A673 (cell line): ENCODE measurements at regions not wholly inside any gene's neighbourhood (a gene's known extent, or its start where the extent isn't known, plus 50 kb on each side); places are given as distances from the start of the nearest gene placed in this dataset.
"Not testable (repeated sequence)": the region's sequence is repeated elsewhere in the genome, so short reads cannot be mapped to it uniquely, and the experiment has no call there.

Source experiments
- BruUV-seq: library from RNA; stranded (reverse); fragments of 400-500 nt; replicated peaks from 2 replicates; lab custom pipeline; 2021; lab: Mats Ljungman, UMichigan
- CTCF ChIA-PET: fragments of 300-600 bp; sonication (Branson Sonifier 250); formaldehyde crosslinking; loops from one replicate; lab custom pipeline; 2022; ENCODE audit warnings: antibody characterized with exemption; lab: Charles Lee
- POLR2A ChIA-PET: fragments of 300-600 bp; sonication (Branson Sonifier 250); formaldehyde crosslinking; loops from one replicate; lab custom pipeline; 2022; ENCODE audit warnings: antibody characterized with exemption; ENCODE audit not compliant: low non-redundant PET; lab: Charles Lee
- DNase-seq: peaks from one replicate; pipeline ENCODE4 v3.0.0-alpha.2; 2015; ENCODE audit warnings: low spot score
- H3K27ac ChIP-seq: fragments of 200-600 bp; sonication (generic); 2 replicates; pipeline ENCODE4 v1.5.1; 2016; ENCODE audit warnings: mixed run types, low read depth, mild to moderate bottlenecking, mixed read lengths, antibody characterized with exemption, low read length; ENCODE audit not compliant: poor library complexity, severe bottlenecking
- H3K27me3 ChIP-seq: fragments of 200-600 bp; sonication (generic); replicated peaks from 2 replicates; pipeline ENCODE4 v1.6.1; 2017; ENCODE audit warnings: mixed run types, low read depth, mild to moderate bottlenecking, mixed read lengths, antibody characterized with exemption, low read length; ENCODE audit not compliant: insufficient read depth, poor library complexity
- H3K36me3 ChIP-seq: fragments of 200-600 bp; sonication (generic); 2 replicates; pipeline ENCODE4 v1.6.1; 2016; ENCODE audit warnings: mixed run types, mild to moderate bottlenecking, mixed read lengths, antibody characterized with exemption, low read length; ENCODE audit not compliant: insufficient read depth, poor library complexity, severe bottlenecking
- H3K4me1 ChIP-seq: fragments of 200-600 bp; sonication (generic); 2 replicates; pipeline ENCODE4 v1.6.1; 2017; ENCODE audit warnings: mixed run types, mild to moderate bottlenecking, mixed read lengths, antibody characterized with exemption, low read length; ENCODE audit not compliant: insufficient read depth, poor library complexity, severe bottlenecking
- H3K4me3 ChIP-seq: fragments of 200-600 bp; sonication (generic); 2 replicates; pipeline ENCODE4 v1.5.1; 2016; ENCODE audit warnings: low read depth, mixed run types, mild to moderate bottlenecking, mixed read lengths, low read length; ENCODE audit not compliant: poor library complexity, severe bottlenecking
- H3K9me3 ChIP-seq: fragments of 200-600 bp; sonication (generic); 2 replicates; pipeline ENCODE4 v1.6.1; 2016; ENCODE audit warnings: mixed run types, low read depth, mild to moderate bottlenecking, mixed read lengths, antibody characterized with exemption, low read length; ENCODE audit not compliant: poor library complexity, severe bottlenecking
- CTCF ChIP-seq: fragments of 300-800, 200-600 bp; sonication (generic); conservative IDR thresholded peaks from 2 replicates; pipeline ENCODE4 v1.5.1; 2017; ENCODE audit warnings: low read depth, mild to moderate bottlenecking, antibody characterized with exemption, low read length, moderate library complexity, mixed read lengths
- EZH2 ChIP-seq: fragments of 200-600 bp; sonication (generic); IDR thresholded peaks from 2 replicates; pipeline ENCODE4 v1.6.1; 2017; ENCODE audit warnings: borderline replicate concordance, low read depth, mild to moderate bottlenecking, mixed read lengths, antibody characterized with exemption, low read length; ENCODE audit not compliant: poor library complexity, severe bottlenecking
- intact Hi-C: fragments of 100-400 bp; cut with micrococcal nuclease; formaldehyde crosslinking; loops from one replicate; pipeline ENCODE4 v1.10.0; 2022; ENCODE audit not compliant: unreplicated experiment

GRCh38 chr9:29069376-29069775 is 1496.1 kb upstream of the C9orf72 start:
- Histone ChIP-seq H3K4me1 (no peaks in the 10 kb centered on the region), H3K4me3 (no peak overlapping the region), H3K27me3 (no peaks in the 10 kb centered on the region), H3K36me3 (no peaks in the 10 kb centered on the region), H3K9me3 (no peaks in the 10 kb centered on the region), H3K27ac (no peak overlapping the region)
- no peak for DNase-seq
- ChIA-PET CTCF (no interaction called here), POLR2A (no interaction called here)
- intact Hi-C loops = no loop called here
- no TSS peak for BruUV-seq
- no peak for TF ChIP-seq EZH2
- no peak for TF ChIP-seq CTCF

- intact Hi-C loops = no loop called here
Observed at GRCh38 chr9:29078063-29078666, 1504.9 kb upstream of the C9orf72 start.

GRCh38 chr9:29100762-29101161 is 1527.5 kb upstream of the C9orf72 start:
- no peak for TF ChIP-seq EZH2
- no peak for TF ChIP-seq CTCF
- intact Hi-C loops = no loop called here
- POLR2A ChIA-PET = no interaction called here

More at GRCh38 chr9:29078063-29078666, 1504.9 kb upstream of the C9orf72 start:
- BruUV-seq = no TSS peak
- Histone ChIP-seq H3K27me3 (no peaks in the 10 kb centered on the region), H3K27ac (peak overlapping the region; percentile 62), H3K9me3 (no peaks in the 10 kb centered on the region), H3K36me3 (no peaks in the 10 kb centered on the region), H3K4me1 (peaks cover 23% of the 10 kb centered on the region), H3K4me3 (peak overlapping the region; percentile 6)
- TF ChIP-seq CTCF (no peak), EZH2 (no peak)
- POLR2A ChIA-PET = no interaction called here
- CTCF ChIA-PET = no interaction called here
- peak; percentile 51 for DNase-seq

GRCh38 chr9:29104166-29104565 is 1530.9 kb upstream of the C9orf72 start:
- H3K4me3 ChIP-seq, CTCF ChIA-PET, DNase-seq, H3K27ac ChIP-seq, POLR2A ChIA-PET, H3K9me3 ChIP-seq, H3K36me3 ChIP-seq, H3K27me3 ChIP-seq, intact Hi-C loops, BruUV-seq: not testable (repeated sequence)
- H3K4me1 ChIP-seq = peaks cover 22% of the 10 kb centered on the region

More at GRCh38 chr9:29100762-29101161, 1527.5 kb upstream of the C9orf72 start:
- CTCF ChIA-PET = no interaction called here
- Histone ChIP-seq H3K4me1 (no peaks in the 10 kb centered on the region), H3K9me3 (peaks cover 8% of the 10 kb centered on the region), H3K27me3 (no peaks in the 10 kb centered on the region), H3K4me3 (no peak overlapping the region), H3K36me3 (no peaks in the 10 kb centered on the region), H3K27ac (no peak overlapping the region)
- DNase-seq = no peak
- no TSS peak for BruUV-seq
